ENCODE measurements at regions not wholly inside any gene's neighbourhood (a gene's known extent, or its start where the extent isn't known, plus 50 kb on each side); places are given as distances from the start of the nearest gene placed in this dataset.

GRCh38 chr14:58814466-58814865, 176.7 kb downstream of the DACT1 start:
- H2BK20ac ChIP-seq (ENCODE audit: low read depth, low read length, poor library complexity, severe bottlenecking): no peak overlapping the region
- H2AFZ ChIP-seq (ENCODE audit: low read length): no peak overlapping the region
- Mint-ChIP-seq H3K9me3 (no peaks in the 10 kb centered on the region), H3K4me3 (no peak overlapping the region), H3K27me3 (ENCODE audit: low read depth) (no peaks in the 10 kb centered on the region), H3K27ac (no peak overlapping the region), H3K36me3 (ENCODE audit: insufficient read depth in 1 of 3, low read depth in 3 of 3) (no peaks in the 10 kb centered on the region), H3K4me1 (no peaks in the 10 kb centered on the region)
- no peaks in the 10 kb centered on the region for H3K4me1 ChIP-seq (ENCODE audit: insufficient read depth, low read length)
- H4K20me1 ChIP-seq (ENCODE audit: control insufficient read depth, insufficient read depth, insufficient read length): no peaks in the 10 kb centered on the region
- no peak overlapping the region for H3K9ac ChIP-seq (ENCODE audit: extremely low read depth, insufficient read length, low read length)
- no peak overlapping the region for H3K18ac ChIP-seq (ENCODE audit: insufficient read length, low read depth, low read length)
- no peaks in the 10 kb centered on the region for H3K23me2 ChIP-seq (ENCODE audit: insufficient read length, low read depth, low read length, poor library complexity, severe bottlenecking)
- no peak overlapping the region for H3K23ac ChIP-seq (ENCODE audit: insufficient read length, low read depth, low read length)
- no peak for DNase-seq
- no peak overlapping the region for H3T11ph ChIP-seq (ENCODE audit: low read length)
- H3K14ac ChIP-seq (ENCODE audit: insufficient read depth, low read length): no peak overlapping the region
- H2BK12ac ChIP-seq (ENCODE audit: insufficient read length, low read depth, low read length): no peak overlapping the region
- H4K5ac ChIP-seq (ENCODE audit: insufficient read length, low read depth, low read length): no peak overlapping the region
- no peaks in the 10 kb centered on the region for H3K79me2 ChIP-seq (ENCODE audit: insufficient read depth, low read length)
- no peak overlapping the region for H3K4me2 ChIP-seq (ENCODE audit: insufficient read depth, insufficient read length, low read length)
- no CpG with 5 or more reads among the region's 3 CpGs for WGBS (ENCODE audit: extremely low coverage, insufficient read length, low lambda C conversion rate)
- H3K27me3 ChIP-seq (ENCODE audit: insufficient read depth, low read length): no peaks in the 10 kb centered on the region
- H4K8ac ChIP-seq (replicated peaks; ENCODE audit: insufficient read length, low read depth, low read length): no peak overlapping the region
- H3K27ac ChIP-seq (ENCODE audit: insufficient read length, low read depth, low read length): no peak overlapping the region
- H2BK5ac ChIP-seq (ENCODE audit: insufficient read length, low read length): no peak overlapping the region
- H3K4ac ChIP-seq (ENCODE audit: low read depth, low read length): no peak overlapping the region
- no peak overlapping the region for H2BK15ac ChIP-seq (ENCODE audit: low read depth, low read length)
- H4K91ac ChIP-seq (ENCODE audit: insufficient read length, low read depth, low read length): no peak overlapping the region
- no peak overlapping the region for H3K56ac ChIP-seq (ENCODE audit: insufficient read length, low read depth, low read length)
- H3K9me3 ChIP-seq (ENCODE audit: control insufficient read depth, low read depth, low read length): no peaks in the 10 kb centered on the region
- TF ChIP-seq, protein P1, sequence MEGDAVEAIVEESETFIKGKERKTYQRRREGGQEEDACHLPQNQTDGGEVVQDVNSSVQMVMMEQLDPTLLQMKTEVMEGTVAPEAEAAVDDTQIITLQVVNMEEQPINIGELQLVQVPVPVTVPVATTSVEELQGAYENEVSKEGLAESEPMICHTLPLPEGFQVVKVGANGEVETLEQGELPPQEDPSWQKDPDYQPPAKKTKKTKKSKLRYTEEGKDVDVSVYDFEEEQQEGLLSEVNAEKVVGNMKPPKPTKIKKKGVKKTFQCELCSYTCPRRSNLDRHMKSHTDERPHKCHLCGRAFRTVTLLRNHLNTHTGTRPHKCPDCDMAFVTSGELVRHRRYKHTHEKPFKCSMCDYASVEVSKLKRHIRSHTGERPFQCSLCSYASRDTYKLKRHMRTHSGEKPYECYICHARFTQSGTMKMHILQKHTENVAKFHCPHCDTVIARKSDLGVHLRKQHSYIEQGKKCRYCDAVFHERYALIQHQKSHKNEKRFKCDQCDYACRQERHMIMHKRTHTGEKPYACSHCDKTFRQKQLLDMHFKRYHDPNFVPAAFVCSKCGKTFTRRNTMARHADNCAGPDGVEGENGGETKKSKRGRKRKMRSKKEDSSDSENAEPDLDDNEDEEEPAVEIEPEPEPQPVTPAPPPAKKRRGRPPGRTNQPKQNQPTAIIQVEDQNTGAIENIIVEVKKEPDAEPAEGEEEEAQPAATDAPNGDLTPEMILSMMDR (conservative IDR thresholded peaks at IDR 0.05): no peak
- H2AK5ac ChIP-seq (ENCODE audit: insufficient read length, low read length): no peak overlapping the region
- H3K79me1 ChIP-seq (ENCODE audit: insufficient read depth, low read depth, low read length, poor library complexity, severe bottlenecking): no peaks in the 10 kb centered on the region
- no peak overlapping the region for H2BK120ac ChIP-seq (ENCODE audit: low read depth, low read length, poor library complexity, severe bottlenecking)
